Renal pelvis (tissue), 1 donor: ENCODE measurements at regions not wholly inside any gene's neighbourhood (a gene's known extent, or its start where the extent isn't known, plus 50 kb on each side); places are given as distances from the start of the nearest gene placed in this dataset.
A peak's percentile ranks its signal among the peaks of the same experiment; 100 is the strongest.

Experiments used
- DNase-seq: peaks from one replicate; pipeline ENCODE4 v3.0.0-alpha.2; 2013

DNA sequence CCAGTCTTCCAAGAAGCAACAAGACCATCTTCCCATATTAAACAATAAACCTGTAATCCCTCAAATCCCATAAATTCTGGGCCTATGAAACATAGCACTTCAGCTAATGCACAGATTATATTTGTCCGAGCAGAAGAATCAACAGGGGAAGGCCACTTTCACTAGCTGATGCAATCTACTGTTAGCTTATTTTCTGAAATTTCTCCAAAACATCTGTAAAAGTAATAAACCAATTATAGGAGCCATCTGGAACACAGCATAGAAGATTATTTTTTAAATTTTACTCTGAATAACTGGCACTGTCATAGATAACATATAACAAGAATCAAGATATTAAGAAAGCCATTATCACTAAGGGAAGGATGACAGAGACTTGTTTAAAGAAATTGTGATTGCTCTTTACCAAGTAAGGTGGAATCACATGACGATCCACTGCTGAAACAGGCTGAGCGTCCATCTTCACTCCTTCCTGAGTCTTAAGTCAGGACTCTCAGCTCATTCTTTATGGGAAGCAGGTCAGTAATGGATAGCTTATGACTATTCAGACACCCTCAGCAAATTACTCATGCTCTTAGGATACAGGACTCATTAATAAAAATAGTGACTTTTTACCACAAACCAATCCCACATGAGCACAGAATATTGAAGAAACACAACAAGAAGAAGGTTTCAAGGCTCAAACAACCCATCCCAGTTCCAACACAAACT, 719.5 kb downstream of the XPNPEP1 start:
- DNase-seq = no peak

- DNase-seq = no peak
Measured at GRCh38 chr10:109202111-109202510, 721.2 kb downstream of the XPNPEP1 start.

GRCh38 chr10:109200646-109201045, 722.7 kb downstream of the XPNPEP1 start:
- no peak for DNase-seq

DNA sequence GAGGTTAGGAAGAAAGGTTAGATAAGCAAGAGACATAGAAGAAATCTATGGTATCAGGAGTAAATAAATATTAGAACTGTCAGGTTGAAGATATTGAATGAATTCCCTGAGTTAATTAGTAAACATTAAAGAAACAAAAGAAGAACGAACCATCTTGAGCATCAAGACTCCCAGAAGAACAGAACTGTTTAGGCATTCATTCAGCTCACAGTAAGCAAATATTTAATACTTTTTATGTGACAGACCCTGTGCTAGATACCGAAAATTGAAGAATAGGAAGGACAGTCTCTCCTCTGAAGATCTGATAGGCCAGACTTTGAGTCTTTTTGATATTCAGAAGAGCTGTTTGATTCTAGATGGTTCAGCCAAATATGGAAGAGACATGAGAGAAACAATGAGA, 731.5 kb downstream of the XPNPEP1 start:
- DNase-seq = no peak

DNA sequence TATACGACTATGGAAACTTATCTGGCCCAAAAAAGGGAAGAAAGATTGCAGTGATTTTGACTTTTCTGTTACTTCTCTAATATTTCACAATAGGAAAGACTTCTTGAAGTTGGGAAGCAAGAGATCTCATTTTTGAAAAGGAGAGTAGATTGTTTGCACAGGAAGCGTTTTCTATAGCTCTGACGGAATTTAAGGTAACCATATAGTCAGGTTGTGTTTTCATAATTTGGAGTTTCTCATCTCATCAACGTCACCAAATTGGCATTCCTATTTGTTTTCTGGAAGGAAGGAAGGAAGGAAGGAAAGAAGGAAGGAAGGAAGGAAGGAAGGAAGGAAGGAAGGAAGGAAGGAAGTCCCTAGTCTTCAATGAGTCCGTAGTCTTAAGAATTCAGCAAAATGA, 732.0 kb downstream of the XPNPEP1 start:
- DNase-seq = no peak

GRCh38 chr10:109187677-109188076, 735.6 kb downstream of the XPNPEP1 start:
- no peak for DNase-seq

GRCh38 chr10:109183366-109183765, 739.9 kb downstream of the XPNPEP1 start:
- DNase-seq = no peak

DNA sequence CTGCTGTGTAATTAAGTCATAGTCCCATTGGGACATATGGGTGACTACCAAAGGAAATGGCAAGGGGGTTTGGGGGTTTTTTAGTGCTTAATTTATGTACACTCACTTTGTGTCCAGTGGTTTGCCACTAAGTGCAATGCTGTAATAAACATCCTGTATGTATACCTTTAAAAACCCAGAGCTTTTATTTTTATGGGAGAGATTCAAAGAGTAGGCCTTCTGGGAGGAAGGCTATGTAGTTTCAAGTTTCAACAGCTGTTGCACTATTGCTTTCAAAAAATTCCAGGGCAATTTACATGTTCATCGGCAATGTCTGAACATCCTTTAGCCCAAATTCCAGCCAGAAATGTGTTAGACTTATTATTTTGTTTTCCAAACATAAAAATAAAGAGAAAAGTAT, 744.7 kb downstream of the XPNPEP1 start:
- no peak for DNase-seq

DNA sequence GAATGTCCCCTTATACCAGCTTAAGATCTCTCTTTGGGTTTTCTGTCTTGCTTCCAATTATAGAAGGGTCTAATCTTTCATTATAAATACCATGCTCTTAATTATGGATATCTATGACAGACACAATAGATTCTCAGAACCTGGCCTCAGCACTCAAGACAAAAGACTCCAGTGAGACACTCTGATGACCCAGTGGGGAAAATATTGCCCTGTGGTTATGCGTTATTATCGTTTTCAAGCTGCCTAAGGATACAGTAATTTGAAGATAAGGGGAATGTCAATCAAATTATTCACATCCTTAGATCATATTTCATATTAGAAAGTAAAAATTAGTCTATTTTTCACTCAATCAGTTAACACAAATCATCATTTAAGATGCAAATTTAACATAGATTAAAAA, 748.8 kb downstream of the XPNPEP1 start:
- no peak for DNase-seq

DNA sequence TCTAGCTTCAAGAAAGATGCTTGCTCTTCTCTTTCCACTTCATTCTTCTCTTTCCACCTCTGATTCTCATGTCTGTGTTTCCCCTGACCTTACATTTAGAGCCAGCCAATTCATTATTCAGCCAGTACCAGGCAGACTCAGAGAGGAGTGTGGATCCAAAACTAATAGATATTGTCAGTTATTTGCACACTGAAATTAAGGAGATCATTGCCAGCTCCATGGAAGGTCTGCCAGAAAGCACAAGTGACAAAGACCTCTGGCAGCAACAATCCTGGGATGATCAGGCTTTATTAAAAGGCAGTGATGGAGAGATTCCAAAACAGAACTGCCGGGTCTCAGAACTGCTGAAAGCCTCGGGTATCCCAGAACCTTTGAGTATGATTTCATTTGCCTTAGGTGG, 749.4 kb downstream of the XPNPEP1 start:
- no peak for DNase-seq

- peak; percentile 20 for DNase-seq
Measured at GRCh38 chr10:109173121-109173520, 750.2 kb downstream of the XPNPEP1 start.

- no peak for DNase-seq
Measured at GRCh38 chr10:109166935-109167334, 756.4 kb downstream of the XPNPEP1 start.

GRCh38 chr10:109159351-109159750, 764.0 kb downstream of the XPNPEP1 start:
- peak; percentile 38 for DNase-seq

- DNase-seq = no peak
Measured at GRCh38 chr10:109156396-109156795, 766.9 kb downstream of the XPNPEP1 start.

GRCh38 chr10:109149666-109150350, 773.5 kb downstream of the XPNPEP1 start:
- DNase-seq = no peak

DNA sequence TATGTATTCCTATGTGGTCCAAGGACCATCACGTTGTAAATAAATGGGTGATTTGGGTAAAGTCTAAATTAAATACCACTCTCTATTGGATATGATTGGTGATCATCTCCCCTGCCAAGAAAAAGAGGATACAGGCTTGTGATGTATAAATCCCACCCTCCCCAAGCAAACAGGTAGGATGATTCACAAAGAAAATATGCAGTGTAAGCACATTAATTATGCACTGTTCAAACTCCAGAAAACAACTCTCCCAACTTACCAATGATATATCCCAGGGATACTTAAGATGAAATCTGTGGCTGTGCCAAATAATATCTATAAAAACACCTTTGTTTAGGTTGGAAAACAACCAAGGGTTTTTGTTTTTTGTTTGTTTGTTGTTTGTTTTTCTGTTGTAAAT, 795.9 kb downstream of the XPNPEP1 start:
- no peak for DNase-seq

DNA sequence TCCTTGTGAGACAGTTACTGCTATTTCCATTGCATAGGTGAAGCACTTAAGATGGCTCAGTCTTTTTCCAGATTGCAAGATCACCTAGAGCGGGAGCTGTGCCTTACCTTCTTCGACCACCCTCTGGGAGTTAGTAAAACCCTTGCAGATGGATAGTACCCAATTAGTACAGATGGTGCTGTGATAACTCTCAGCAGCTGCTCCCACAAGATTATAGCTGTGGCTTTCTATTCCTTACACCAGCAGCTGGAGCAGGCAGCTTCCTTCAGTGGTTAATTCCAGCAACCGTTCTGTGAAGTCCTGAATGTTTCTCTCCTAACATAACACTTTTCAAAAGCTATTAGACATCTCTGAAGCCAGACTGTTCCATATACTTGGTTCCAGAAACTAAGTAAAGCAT, 796.8 kb downstream of the XPNPEP1 start:
- no peak for DNase-seq

DNA sequence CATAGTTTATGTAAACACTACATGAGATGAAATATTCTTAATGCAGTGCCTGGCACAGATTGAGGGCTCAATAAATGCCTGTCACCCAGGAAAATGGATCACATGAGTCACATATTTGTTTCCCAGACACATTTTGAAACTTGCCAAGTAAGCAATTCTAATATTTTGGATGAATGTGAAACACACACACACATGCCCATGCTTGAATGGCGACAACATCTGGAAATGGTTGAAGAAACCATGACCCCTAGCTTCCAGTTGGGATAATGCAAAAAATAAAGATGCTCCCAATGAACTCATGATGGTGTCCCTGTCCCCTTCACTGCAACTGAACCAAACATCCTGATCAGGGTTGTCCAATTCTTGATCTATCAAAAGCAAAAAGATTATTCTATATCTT, 797.3 kb downstream of the XPNPEP1 start:
- DNase-seq = no peak

DNA sequence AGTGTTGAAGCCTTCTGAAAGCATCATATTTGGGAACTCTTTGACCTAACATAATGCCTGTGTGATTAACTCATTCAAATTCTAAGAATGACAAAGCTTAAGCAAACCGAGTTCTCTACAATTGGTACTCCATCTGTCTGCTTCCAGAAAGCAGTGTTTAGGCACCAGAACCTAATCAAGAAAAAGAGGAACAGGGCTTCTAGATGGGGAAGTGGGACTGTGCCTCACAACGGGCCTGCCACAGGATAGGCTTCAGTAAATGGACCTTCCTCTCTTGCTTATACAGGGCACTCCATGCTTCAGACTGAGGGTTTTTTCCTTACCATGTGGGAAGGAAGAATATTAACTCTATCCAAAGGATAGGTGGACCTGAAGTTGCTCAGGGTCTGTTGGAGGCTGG, 808.1 kb downstream of the XPNPEP1 start:
- no peak for DNase-seq

- no peak for DNase-seq
Measured at GRCh38 chr10:109114579-109114978, 808.7 kb downstream of the XPNPEP1 start.

DNA sequence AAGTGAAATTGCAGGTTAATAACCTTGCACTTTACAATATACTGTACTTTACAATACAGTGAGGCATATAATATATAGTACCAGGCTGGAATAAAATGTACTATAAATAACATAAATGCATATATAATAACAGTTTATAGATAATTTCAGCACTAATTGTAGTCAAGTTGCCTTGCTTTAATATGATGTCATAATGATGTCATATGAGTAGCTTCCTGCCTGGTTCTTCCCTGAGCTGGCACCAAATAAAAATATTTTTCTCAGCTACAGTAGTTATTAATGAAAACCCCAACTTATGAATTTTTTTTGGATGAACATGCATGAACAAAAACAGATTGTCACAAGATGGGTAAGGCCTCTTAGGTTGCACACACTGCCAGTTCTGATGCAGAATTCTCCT, 816.7 kb downstream of the XPNPEP1 start:
- DNase-seq = no peak

GRCh38 chr10:109105725-109106124, 817.6 kb downstream of the XPNPEP1 start:
- DNase-seq = no peak

GRCh38 chr10:109104806-109105205, 818.5 kb downstream of the XPNPEP1 start:
- DNase-seq = no peak

- no peak for DNase-seq
Measured at GRCh38 chr10:109103278-109103677, 820.0 kb downstream of the XPNPEP1 start.
